ENCODE measurements at regions not wholly inside any gene's neighbourhood (a gene's known extent, or its start where the extent isn't known, plus 50 kb on each side); places are given as distances from the start of the nearest gene placed in this dataset.

DNA sequence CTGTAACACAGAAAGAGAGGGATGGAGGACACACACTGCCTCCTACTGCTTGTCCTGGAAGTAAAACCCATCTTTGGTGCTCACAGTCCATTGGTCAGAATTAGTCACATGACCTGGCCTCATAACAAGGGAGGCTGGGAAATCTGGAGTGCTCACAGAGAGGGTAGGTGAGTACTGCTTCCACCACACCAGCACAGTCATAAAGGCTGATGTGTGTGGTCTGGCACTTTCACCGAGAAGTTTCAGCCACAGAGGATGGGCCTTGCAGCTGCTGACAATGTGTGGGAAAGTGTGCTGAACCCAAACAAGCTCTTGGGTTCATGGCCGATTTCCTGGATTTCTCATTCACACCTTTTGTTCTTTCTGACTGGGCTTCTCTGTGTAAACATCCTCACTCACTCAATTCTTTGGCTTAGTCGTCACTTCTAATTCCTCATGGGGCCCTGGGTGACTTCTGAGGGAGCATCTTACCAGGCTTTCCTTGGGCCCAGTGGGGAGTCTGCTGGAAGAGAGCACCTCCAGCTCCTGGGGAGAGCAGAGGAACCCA, 100.7 kb downstream of the ASB7 start:
- 57 to 61% methylated on average over 3 of the region's 3 CpGs for WGBS, 2 donors
- Histone ChIP-seq H3K4me1 (no peaks in the 10 kb centered on the region), H3K4me3 (no peak overlapping the region), H3K9me3 (peaks cover 0 to 5% (median 0%) of the 10 kb centered on the region in 11 donors), H3K27me3 (peaks cover 0 to 11% (median 0%) of the 10 kb centered on the region in 7 donors), H3K27ac (no peak overlapping the region), H3K36me3 (no peaks in the 10 kb centered on the region)
- intact Hi-C loops (cut with DNase I) = no loop called here
- TF ChIP-seq, protein P1, sequence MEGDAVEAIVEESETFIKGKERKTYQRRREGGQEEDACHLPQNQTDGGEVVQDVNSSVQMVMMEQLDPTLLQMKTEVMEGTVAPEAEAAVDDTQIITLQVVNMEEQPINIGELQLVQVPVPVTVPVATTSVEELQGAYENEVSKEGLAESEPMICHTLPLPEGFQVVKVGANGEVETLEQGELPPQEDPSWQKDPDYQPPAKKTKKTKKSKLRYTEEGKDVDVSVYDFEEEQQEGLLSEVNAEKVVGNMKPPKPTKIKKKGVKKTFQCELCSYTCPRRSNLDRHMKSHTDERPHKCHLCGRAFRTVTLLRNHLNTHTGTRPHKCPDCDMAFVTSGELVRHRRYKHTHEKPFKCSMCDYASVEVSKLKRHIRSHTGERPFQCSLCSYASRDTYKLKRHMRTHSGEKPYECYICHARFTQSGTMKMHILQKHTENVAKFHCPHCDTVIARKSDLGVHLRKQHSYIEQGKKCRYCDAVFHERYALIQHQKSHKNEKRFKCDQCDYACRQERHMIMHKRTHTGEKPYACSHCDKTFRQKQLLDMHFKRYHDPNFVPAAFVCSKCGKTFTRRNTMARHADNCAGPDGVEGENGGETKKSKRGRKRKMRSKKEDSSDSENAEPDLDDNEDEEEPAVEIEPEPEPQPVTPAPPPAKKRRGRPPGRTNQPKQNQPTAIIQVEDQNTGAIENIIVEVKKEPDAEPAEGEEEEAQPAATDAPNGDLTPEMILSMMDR (IDR thresholded peaks at IDR 0.05) = no peak
- no peak for DNase-seq
- ATAC-seq = no peak

DNA sequence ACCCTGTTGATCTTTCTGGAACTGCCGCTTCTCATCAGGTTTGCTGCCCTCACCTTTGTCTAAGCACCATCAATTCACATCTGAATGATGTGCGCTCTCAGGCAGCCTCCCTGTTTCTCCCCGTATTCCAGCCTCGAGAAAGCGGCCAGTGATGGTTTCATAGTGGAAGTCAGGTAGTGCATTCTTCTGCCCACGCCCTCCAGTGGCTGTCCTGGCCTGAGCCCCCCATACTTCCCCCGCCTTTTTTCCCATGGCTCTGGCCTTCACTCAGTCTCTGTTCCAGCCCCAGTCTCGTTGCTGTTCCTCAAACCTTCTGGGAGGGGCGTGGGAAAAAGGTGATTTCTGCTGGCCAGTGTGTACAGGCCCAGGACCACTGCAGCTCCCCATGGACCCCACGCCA, 101.3 kb downstream of the ASB7 start:
- H3K27ac ChIP-seq = no peak overlapping the region
- no peak overlapping the region for H3K4me3 ChIP-seq
- 91 to 92% methylated on average over 10 of the region's 10 CpGs for WGBS, 2 donors
- no peaks in the 10 kb centered on the region for H3K4me1 ChIP-seq
- TF ChIP-seq, protein P1 (IDR thresholded peaks at IDR 0.05) = no peak
- intact Hi-C loops (cut with DNase I) = no loop called here
- H3K27me3 ChIP-seq = peaks cover 0 to 11% (median 0%) of the 10 kb centered on the region in 7 donors
- no peaks in the 10 kb centered on the region for H3K36me3 ChIP-seq
- DNase-seq (no peak), ATAC-seq (no peak)
- peaks cover 0 to 5% (median 0%) of the 10 kb centered on the region in 11 donors for H3K9me3 ChIP-seq

DNA sequence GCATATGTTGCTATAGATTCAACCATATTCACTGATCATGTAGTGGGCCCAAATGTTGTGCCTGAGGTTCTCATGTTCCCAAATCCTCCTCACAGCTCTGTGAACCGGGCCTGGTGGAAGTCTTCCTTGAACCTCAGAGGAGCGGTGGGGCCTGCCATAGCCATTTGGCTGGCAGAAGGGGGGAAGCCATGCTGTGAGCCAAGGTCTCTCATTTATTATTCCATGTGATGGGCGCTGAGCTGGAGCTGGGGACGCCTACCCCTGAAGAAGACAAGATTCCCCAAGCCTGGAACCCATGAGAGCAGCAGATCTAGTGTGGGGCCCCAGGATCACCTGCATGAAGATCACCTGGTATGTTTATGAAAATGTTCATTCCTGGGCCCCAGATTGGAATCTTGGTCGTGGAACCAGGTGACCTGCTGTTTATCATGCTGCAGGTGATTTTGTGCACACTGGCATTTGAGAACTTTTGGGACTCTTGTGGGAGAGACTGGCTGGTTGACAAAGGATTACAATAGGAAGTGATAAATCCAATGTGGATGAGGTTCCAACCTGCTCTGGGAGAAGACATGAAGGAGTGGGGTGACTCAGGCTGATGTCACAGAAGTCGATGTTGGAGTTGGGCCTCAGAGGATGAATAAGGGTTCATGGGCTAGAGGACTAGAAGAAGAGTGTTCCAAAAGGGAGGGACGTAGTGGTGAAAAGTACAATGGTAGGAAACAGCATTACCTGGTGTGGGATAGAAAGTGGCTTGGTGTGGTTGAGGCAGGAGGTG, 102.1 kb downstream of the ASB7 start:
- Histone ChIP-seq H3K4me1 (no peaks in the 10 kb centered on the region), H3K36me3 (no peaks in the 10 kb centered on the region), H3K27me3 (peaks cover 0 to 11% (median 0%) of the 10 kb centered on the region in 7 donors), H3K4me3 (no peak overlapping the region), H3K9me3 (peaks cover 0 to 5% (median 0%) of the 10 kb centered on the region in 11 donors), H3K27ac (no peak overlapping the region)
- intact Hi-C loops (cut with DNase I) = no loop called here
- DNase-seq = no peak
- ATAC-seq = no peak
- TF ChIP-seq, protein P1 (IDR thresholded peaks at IDR 0.05) = no peak
- 87 to 89% methylated on average over 7 of the region's 7 CpGs for WGBS, 2 donors

- intact Hi-C loops (cut with DNase I) = no loop called here
- Histone ChIP-seq H3K27me3 (peaks cover 0 to 11% (median 0%) of the 10 kb centered on the region in 7 donors), H3K4me1 (no peaks in the 10 kb centered on the region), H3K4me3 (no peak overlapping the region), H3K27ac (no peak overlapping the region), H3K9me3 (peaks cover 0 to 5% (median 0%) of the 10 kb centered on the region in 11 donors), H3K36me3 (no peaks in the 10 kb centered on the region)
- TF ChIP-seq, protein P1 (IDR thresholded peaks at IDR 0.05) = no peak
- ATAC-seq = no peak
- DNase-seq = no peak
- WGBS, 2 donors = 84 to 85% methylated on average over 7 of the region's 7 CpGs
Measured at GRCh38 chr15:100705065-100705464, 102.7 kb downstream of the ASB7 start.

All from heart right ventricle (tissue), 16 donors.